Sigmoid colon (tissue), 6 donors: ENCODE measurements at regions not wholly inside any gene's neighbourhood (a gene's known extent, or its start where the extent isn't known, plus 50 kb on each side); places are given as distances from the start of the nearest gene placed in this dataset.

Experiments used
- DNase-seq: peaks from one replicate; pipeline ENCODE4 v3.0.0-alpha.2; 2019
- H3K27ac ChIP-seq, 4 donors: fragments of 200-600 bp; sonication (generic); one replicate each; pipeline ENCODE4 v1.5.1; 2016 to 2019; ENCODE audit warnings: mild to moderate bottlenecking in 1 of 4
- H3K27me3 ChIP-seq, 3 donors: fragments of 200-600 bp; sonication (generic); one replicate each; pipeline ENCODE4 v1.5.1; 2019; ENCODE audit warnings: mild to moderate bottlenecking in 1 of 3
- H3K36me3 ChIP-seq, 4 donors: fragments of 200-600 bp; sonication (generic); one replicate each; pipeline ENCODE4 v1.5.1; 2016 to 2019
- H3K4me1 ChIP-seq, 4 donors: fragments of 200-600 bp; sonication (generic); one replicate each; pipeline ENCODE4 v1.5.1; 2017 to 2019
- H3K4me3 ChIP-seq, 4 donors: fragments of 200-600 bp; sonication (generic); one replicate each; pipeline ENCODE4 v1.5.1; 2017 to 2019; ENCODE audit warnings: mild to moderate bottlenecking in 2 of 4, moderate library complexity in 1 of 4
- H3K9me3 ChIP-seq, 4 donors: fragments of 200-600 bp in 3 of 4; sonication (generic) in 3 of 4; one replicate each; pipeline versions ENCODE4 v1.5.1 to v1.6.1; 2013 to 2019
- CTCF ChIP-seq, 4 experiments: fragments of 450-650 bp in 3 of 4; fragments of 200-600 bp in 1 of 4; IDR thresholded peaks; one replicate each; pipeline ENCODE4 v1.5.1; 2016 to 2019; ENCODE audit warnings: antibody characterized with exemption in 4 of 4, mild to moderate bottlenecking in 3 of 4, moderate library complexity in 2 of 4
- EP300 ChIP-seq, 4 donors: sonication (generic); formaldehyde crosslinking; IDR thresholded peaks; one replicate each; pipeline ENCODE4 v1.6.1; 2017; ENCODE audit warnings: antibody characterized with exemption in 4 of 4
- POLR2A ChIP-seq, 2 donors: fragments of 450-650 bp; IDR thresholded peaks; one replicate each; pipeline ENCODE4 v1.6.1; 2016; ENCODE audit warnings: antibody characterized with exemption in 2 of 2, mild to moderate bottlenecking in 2 of 2, moderate library complexity in 2 of 2
- POLR2AphosphoS5 ChIP-seq, 4 donors: sonication (generic); formaldehyde crosslinking; IDR thresholded peaks; one replicate each; pipeline ENCODE4 v1.6.1; 2017; ENCODE audit warnings: antibody characterized with exemption in 4 of 4
- WGBS, 2 donors: extraction: QIAGEN DNeasy Blood & Tissue Kit; methylation state at CpG; one replicate each; pipeline ENCODE4 v1.1.7; 2013; 5-methylcytosine and 5-hydroxymethylcytosine counted together
- intact Hi-C: fragments of 100-400 bp; cut with DNase I; formaldehyde crosslinking; loops from one replicate; pipeline ENCODE4 v1.15.1; 2023
- donor health status: healthy with polysubstance abuse.
- donor health status: healthy.

- 64 to 76% methylated on average over 3 of the region's 3 CpGs for WGBS, 2 donors
- no peaks in the 10 kb centered on the region for H3K27me3 ChIP-seq
- no peak overlapping the region for H3K27ac ChIP-seq
- H3K36me3 ChIP-seq = no peaks in the 10 kb centered on the region
- H3K4me3 ChIP-seq = no peak overlapping the region
- intact Hi-C loops = no loop called here
- no peak for TF ChIP-seq POLR2AphosphoS5 (IDR thresholded peaks at IDR 0.05)
- TF ChIP-seq POLR2A (IDR thresholded peaks at IDR 0.05) = no peak
- TF ChIP-seq CTCF (IDR thresholded peaks at IDR 0.05) = no peak
- TF ChIP-seq EP300 (IDR thresholded peaks at IDR 0.05) = no peak
- no peak for DNase-seq
- no peaks in the 10 kb centered on the region for H3K9me3 ChIP-seq
- no peaks in the 10 kb centered on the region for H3K4me1 ChIP-seq
These were observed 656.3 kb downstream of the PRELID2 start for GRCh38 chr5:145178641-145179523.

- no peaks in the 10 kb centered on the region for H3K27me3 ChIP-seq
- no peak overlapping the region for H3K4me3 ChIP-seq
- DNase-seq = no peak
- 78 to 88% methylated on average over 3 of the region's 3 CpGs for WGBS, 2 donors
- no peak overlapping the region for H3K27ac ChIP-seq
- TF ChIP-seq EP300 (IDR thresholded peaks at IDR 0.05) (no peak), POLR2AphosphoS5 (IDR thresholded peaks at IDR 0.05) (no peak), POLR2A (IDR thresholded peaks at IDR 0.05) (no peak), CTCF (IDR thresholded peaks at IDR 0.05) (no peak)
- intact Hi-C loops = no loop called here
- H3K9me3 ChIP-seq = no peaks in the 10 kb centered on the region
- no peaks in the 10 kb centered on the region for H3K36me3 ChIP-seq
- no peaks in the 10 kb centered on the region for H3K4me1 ChIP-seq
These were observed 659.1 kb downstream of the PRELID2 start for GRCh38 chr5:145176041-145176440.

DNA sequence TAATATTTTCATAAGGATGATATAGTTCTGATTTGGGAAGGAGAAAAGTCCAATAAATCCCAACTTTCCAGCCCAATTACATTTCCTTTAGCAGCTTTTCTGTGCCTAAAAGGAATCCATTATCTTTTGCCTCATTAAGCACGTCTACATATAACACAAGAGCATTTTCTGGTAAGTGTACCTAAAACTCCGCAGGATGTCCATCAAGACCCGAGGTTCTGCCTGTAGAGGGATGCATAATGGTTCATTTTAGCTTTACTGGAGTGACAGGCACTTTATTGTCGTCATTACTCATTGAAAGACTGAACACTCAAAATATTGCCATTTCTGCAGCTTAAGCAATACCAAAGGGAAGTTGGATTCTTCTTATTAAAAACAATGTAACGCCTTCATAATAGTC is 669.0 kb downstream of the PRELID2 start:
- Histone ChIP-seq H3K9me3 (no peaks in the 10 kb centered on the region), H3K4me1 (no peaks in the 10 kb centered on the region), H3K36me3 (no peaks in the 10 kb centered on the region), H3K4me3 (no peak overlapping the region), H3K27me3 (no peaks in the 10 kb centered on the region), H3K27ac (no peak overlapping the region)
- TF ChIP-seq EP300 (IDR thresholded peaks at IDR 0.05) (no peak), CTCF (IDR thresholded peaks at IDR 0.05) (no peak), POLR2A (IDR thresholded peaks at IDR 0.05) (no peak), POLR2AphosphoS5 (IDR thresholded peaks at IDR 0.05) (no peak)
- 76 to 80% methylated on average over 5 of the region's 5 CpGs for WGBS, 2 donors
- intact Hi-C loops = no loop called here
- no peak for DNase-seq

DNA sequence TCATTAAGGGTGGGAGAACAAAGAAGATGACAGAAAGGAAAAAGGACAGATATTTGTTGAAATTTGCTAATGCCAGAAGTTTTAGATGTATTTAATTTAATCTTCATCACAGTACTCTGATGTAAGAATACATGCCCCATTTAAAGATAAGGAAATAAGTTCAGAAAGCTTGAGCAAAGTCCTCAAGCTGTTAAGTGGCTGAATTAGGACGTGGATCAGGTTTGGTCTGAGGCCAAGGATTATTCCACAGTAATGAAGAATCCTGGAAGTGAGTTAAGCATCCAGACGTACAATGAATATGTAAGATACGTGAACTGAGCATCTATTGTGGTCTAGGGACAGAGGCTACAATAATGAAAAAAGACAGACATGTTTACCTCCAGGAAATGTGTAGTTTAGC is 671.3 kb downstream of the PRELID2 start:
- TF ChIP-seq POLR2A (IDR thresholded peaks at IDR 0.05) = no peak
- TF ChIP-seq CTCF (IDR thresholded peaks at IDR 0.05) = no peak
- no peak for TF ChIP-seq EP300 (IDR thresholded peaks at IDR 0.05)
- TF ChIP-seq POLR2AphosphoS5 (IDR thresholded peaks at IDR 0.05) = no peak
- intact Hi-C loops = no loop called here
- 14 to 65% methylated on average over 3 of the region's 3 CpGs for WGBS, 2 donors

DNA sequence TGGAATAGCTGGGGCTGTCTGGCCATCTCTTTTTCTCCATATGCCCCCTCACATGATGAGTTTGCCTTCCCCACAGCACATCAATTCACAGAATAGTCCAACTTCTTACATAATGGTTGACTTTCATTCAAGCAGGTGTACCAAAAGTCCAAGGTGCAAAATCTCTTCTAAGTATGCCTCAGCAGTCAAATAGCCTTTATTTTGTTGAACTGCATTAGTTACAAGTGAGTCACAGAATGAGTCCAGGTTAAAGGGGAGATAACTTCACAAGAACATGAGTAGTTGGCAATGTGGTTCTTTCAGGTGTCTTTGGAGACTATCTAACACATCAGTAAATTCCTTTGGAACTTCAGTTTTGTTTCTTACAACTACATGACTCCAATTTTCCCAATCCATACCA is 672.5 kb downstream of the PRELID2 start:
- intact Hi-C loops = no loop called here
- Histone ChIP-seq H3K9me3 (no peaks in the 10 kb centered on the region), H3K4me1 (no peaks in the 10 kb centered on the region), H3K27ac (no peak overlapping the region), H3K4me3 (no peak overlapping the region), H3K27me3 (no peaks in the 10 kb centered on the region), H3K36me3 (no peaks in the 10 kb centered on the region)
- no peak for TF ChIP-seq CTCF (IDR thresholded peaks at IDR 0.05)
- no peak for TF ChIP-seq EP300 (IDR thresholded peaks at IDR 0.05)
- no peak for TF ChIP-seq POLR2AphosphoS5 (IDR thresholded peaks at IDR 0.05)
- DNase-seq = no peak

More for the DNA sequence above, 671.3 kb downstream of the PRELID2 start:
- Histone ChIP-seq H3K4me3 (no peak overlapping the region), H3K4me1 (no peaks in the 10 kb centered on the region), H3K9me3 (no peaks in the 10 kb centered on the region), H3K27ac (no peak overlapping the region), H3K36me3 (no peaks in the 10 kb centered on the region), H3K27me3 (no peaks in the 10 kb centered on the region)
- DNase-seq = no peak
